HEK293T (cell line): ENCODE measurements at regions not wholly inside any gene's neighbourhood (a gene's known extent, or its start where the extent isn't known, plus 50 kb on each side); places are given as distances from the start of the nearest gene placed in this dataset.

ENCODE experiments used
- BHLHE40 ChIP-seq: fragments of 450-650 bp; IDR thresholded peaks from 2 replicates; pipeline ENCODE4 v1.6.1; 2016; ENCODE audit warnings: mild to moderate bottlenecking, moderate library complexity, borderline replicate concordance
- CTBP1 ChIP-seq: fragments of 450-650 bp; IDR thresholded peaks from 2 replicates; pipeline ENCODE4 v1.6.1; 2016; ENCODE audit warnings: borderline replicate concordance
- SUZ12 ChIP-seq: fragments of 450-650 bp; IDR thresholded peaks from 2 replicates; pipeline ENCODE4 v1.6.1; 2016; ENCODE audit warnings: mild to moderate bottlenecking

GRCh38 chr20:50257860-50258259 lies 67.2 kb downstream of the CEBPB start:
- TF ChIP-seq CTBP1, result no peak
- no peak for TF ChIP-seq SUZ12
- no peak for TF ChIP-seq BHLHE40
